ENCODE measurements at regions not wholly inside any gene's neighbourhood (a gene's known extent, or its start where the extent isn't known, plus 50 kb on each side); places are given as distances from the start of the nearest gene placed in this dataset.
A peak's percentile ranks its signal among the peaks of the same experiment; 100 is the strongest.

GRCh38 chr3:102034639-102035451, 185.5 kb downstream of the NFKBIZ start:
- Histone ChIP-seq H3K9ac (ENCODE audit: control insufficient read depth, insufficient read depth, low read length) (no peak overlapping the region), H3K4me1 (ENCODE audit: control insufficient read depth, insufficient read depth, low read length) (peaks cover 52% of the 10 kb centered on the region), H3K4me2 (ENCODE audit: control insufficient read depth, insufficient read depth) (peak overlapping the region; percentile 46), H3K27ac (ENCODE audit: control insufficient read depth, insufficient read depth) (peak overlapping the region; percentile 18), H3K79me2 (ENCODE audit: control insufficient read depth, insufficient read depth, low read length) (no peaks in the 10 kb centered on the region), H3K4me3 (no peak overlapping the region), H3K36me3 (ENCODE audit: control insufficient read depth in 2 of 2, insufficient read depth in 2 of 2, low read length in 1 of 2) (no peaks in the 10 kb centered on the region), H3K27me3 (replicated peaks in 1 of 2; ENCODE audit: control insufficient read depth in 2 of 2, insufficient read depth in 2 of 2, low read length in 1 of 2) (no peaks in the 10 kb centered on the region), H2AFZ (ENCODE audit: control insufficient read depth, low read depth, low read length) (no peak overlapping the region), H3K9me3 (replicated peaks; ENCODE audit: control insufficient read depth, insufficient read depth, low read length) (peaks cover 2% of the 10 kb centered on the region; the same call in 2 of the 3 replicates), H4K20me1 (ENCODE audit: control insufficient read depth, insufficient read depth) (no peaks in the 10 kb centered on the region)
- POLR2A ChIA-PET = no interaction called here
- in situ Hi-C loops (cut with MboI) (no loop called here), intact Hi-C loops (cut with micrococcal nuclease; ENCODE audit: unreplicated experiment) (loop anchor here (1.0 to 5.0 kb wide), 3 partner anchors 24 to 223 kb away; no protein-coding TSS in a partner anchor)
- peak; percentile 81 for FAIRE-seq
- DNase-seq (ENCODE audit: low read depth, low spot score) = peak; percentile 79
- BruUV-seq (replicated peaks) = no TSS peak
- SMC1A ChIA-PET (ENCODE audit: uncharacterized antibody, unreplicated experiment) = interaction anchor here (0.7 to 10.4 kb wide), 6 partner anchors 10 to 91 kb away, joined by 3 to 145 read pairs (median 4); no protein-coding TSS in a partner anchor
- RAD21 ChIA-PET (ENCODE audit: unreplicated experiment) = interaction anchor here (1.6 to 5.3 kb wide), 3 partner anchors 12 to 206 kb away, joined by 5 to 148 read pairs (median 42); no protein-coding TSS in a partner anchor
- ATAC-seq = peak; percentile 80
- WGBS (ENCODE audit: insufficient coverage, insufficient replicate concordance, low lambda C conversion rate, missing lambda C conversion rate) = 1% methylated on average over 3 of the region's 3 CpGs
- CTCF ChIA-PET = interaction anchor here (0.7 kb wide), 1 partner anchor 190 kb away, joined by 3 read pairs; no protein-coding TSS in a partner anchor
- peak; percentile 58 to 63; a peak in 2 of 4 replicates for TF ChIP-seq EP300 (IDR thresholded peaks at IDR 0.05; ENCODE audit: borderline replicate concordance in 1 of 2, control insufficient read depth in 1 of 2, low read depth in 2 of 2, low read length in 2 of 2)
- TF ChIP-seq IRF4 (IDR thresholded peaks at IDR 0.05; ENCODE audit: low read depth, low read length) = peak; percentile 89; the same call in 1 of the 2 replicates
- TF ChIP-seq MYB (IDR thresholded peaks at IDR 0.05; ENCODE audit: borderline replicate concordance, low read depth, low read length) = no peak
- peak; percentile 22 for TF ChIP-seq BCL3 (IDR thresholded peaks at IDR 0.05; ENCODE audit: borderline replicate concordance, insufficient read depth, low read depth, low read length, poor library complexity, severe bottlenecking)
- TF ChIP-seq SMAD1 (IDR thresholded peaks at IDR 0.05; ENCODE audit: low read depth, partially characterized antibody) = no peak
- TF ChIP-seq PRDM15 (CRISPR knock-in tag; IDR thresholded peaks at IDR 0.05) = no peak
- TF ChIP-seq CBFB (IDR thresholded peaks at IDR 0.05; ENCODE audit: low read depth) = no peak
- no peak for TF ChIP-seq NFYA (IDR thresholded peaks at IDR 0.05; ENCODE audit: borderline replicate concordance, low read depth, low read length)
- TF ChIP-seq PML (IDR thresholded peaks at IDR 0.05; ENCODE audit: low read length) = no peak
- no peak for TF ChIP-seq NR2F1 (conservative IDR thresholded peaks at IDR 0.05)
- TF ChIP-seq SMC3 (IDR thresholded peaks at IDR 0.05; ENCODE audit: borderline replicate concordance, low read length) = peak; percentile 11; the same call in 1 of the 2 replicates
- TF ChIP-seq ZNF217 (IDR thresholded peaks at IDR 0.05) = no peak
- TF ChIP-seq EGR1 (IDR thresholded peaks at IDR 0.05; ENCODE audit: borderline replicate concordance in 1 of 2, low read depth in 2 of 2, low read length in 2 of 2) = no peak
- TF ChIP-seq ZNF274 (IDR thresholded peaks at IDR 0.05; ENCODE audit: insufficient read depth, insufficient read length) = no peak
- peak; percentile 51; the same call in 1 of the 2 replicates for TF ChIP-seq SPI1 (IDR thresholded peaks at IDR 0.05; ENCODE audit: borderline replicate concordance, insufficient read depth, low read depth, low read length)
- TF ChIP-seq GABPA (IDR thresholded peaks at IDR 0.05; ENCODE audit: low read depth) = 0 out of 2 replicates have a peak, but pooled peaks have one; percentile 14
- peak; percentile 84 for TF ChIP-seq JUNB (IDR thresholded peaks at IDR 0.05)
- 0 out of 2 replicates have a peak, but pooled peaks have one; percentile 47 for TF ChIP-seq PAX5 (IDR thresholded peaks at IDR 0.05; ENCODE audit: borderline replicate concordance, low read depth, low read length)
- no peak for TF ChIP-seq SMARCA5 (IDR thresholded peaks at IDR 0.05)
